Epithelial cell of esophagus (primary cell): ENCODE measurements at regions not wholly inside any gene's neighbourhood (a gene's known extent, or its start where the extent isn't known, plus 50 kb on each side); places are given as distances from the start of the nearest gene placed in this dataset.

Experiments
- DNase-seq: peaks from one replicate; pipeline ENCODE4 v3.0.0; 2010; ENCODE audit warnings: low read depth
- H3K4me3 ChIP-seq: 2 replicates; pipeline ENCODE4 v1.5.1; 2011; ENCODE audit warnings: mild to moderate bottlenecking, low read length, control low read depth
- CTCF ChIP-seq: IDR thresholded peaks from 2 replicates; pipeline ENCODE4 v1.5.1; 2011; ENCODE audit warnings: low read depth, mild to moderate bottlenecking, low read length, control low read depth, inconsistent platforms; ENCODE audit not compliant: insufficient read depth; ENCODE audit errors: missing control alignments

GRCh38 chr4:173834151-173834550, 304.1 kb upstream of the HAND2 start:
- H3K4me3 ChIP-seq: no peak overlapping the region
- DNase-seq: peak; percentile 17
- no peak for TF ChIP-seq CTCF

- no peak overlapping the region for H3K4me3 ChIP-seq
- TF ChIP-seq CTCF: no peak
- no peak for DNase-seq
Measured at GRCh38 chr4:173829565-173829964, 299.5 kb upstream of the HAND2 start.

GRCh38 chr4:173827707-173828106, 297.7 kb upstream of the HAND2 start:
- no peak overlapping the region for H3K4me3 ChIP-seq
- DNase-seq: no peak
- no peak for TF ChIP-seq CTCF

GRCh38 chr4:173821876-173822275, 291.8 kb upstream of the HAND2 start:
- no peak for DNase-seq
- TF ChIP-seq CTCF: no peak

GRCh38 chr4:173821036-173821435, 291.0 kb upstream of the HAND2 start:
- no peak for DNase-seq
- H3K4me3 ChIP-seq: no peak overlapping the region
- TF ChIP-seq CTCF: no peak

More at GRCh38 chr4:173821876-173822275, 291.8 kb upstream of the HAND2 start:
- no peak overlapping the region for H3K4me3 ChIP-seq

- TF ChIP-seq CTCF: no peak
- H3K4me3 ChIP-seq: no peak overlapping the region
- DNase-seq: no peak
Measured at GRCh38 chr4:173807347-173807746, 277.3 kb upstream of the HAND2 start.

- H3K4me3 ChIP-seq: no peak overlapping the region
- no peak for TF ChIP-seq CTCF
Measured at GRCh38 chr4:173805884-173806283, 275.9 kb upstream of the HAND2 start.

More at GRCh38 chr4:173805884-173806283, 275.9 kb upstream of the HAND2 start:
- no peak for DNase-seq
